ENCODE measurements at regions not wholly inside any gene's neighbourhood (a gene's known extent, or its start where the extent isn't known, plus 50 kb on each side); places are given as distances from the start of the nearest gene placed in this dataset.
"Not testable (repeated sequence)": the region's sequence is repeated elsewhere in the genome, so short reads cannot be mapped to it uniquely, and the experiment has no call there.

GRCh38 chr11:96560727-96561126 is 170.9 kb downstream of the JRKL start:
- H3K4me3 Mint-ChIP-seq; H3K27me3 ChIP-seq (ENCODE audit: control insufficient read depth in 2 of 2, insufficient read depth in 2 of 2, low read length in 2 of 2); H3K4me3 ChIP-seq (replicated peaks in 1 of 3; ENCODE audit: low read depth in 2 of 3, low read length in 3 of 3); H3K4me2 ChIP-seq (replicated peaks; ENCODE audit: extremely low read depth, low read length, poor library complexity, severe bottlenecking); H3K9ac ChIP-seq (ENCODE audit: insufficient read depth, low read length, poor library complexity, severe bottlenecking); H3K27me3 Mint-ChIP-seq (ENCODE audit: low read depth in 3 of 3); H3K9me3 ChIP-seq (replicated peaks in 1 of 2; ENCODE audit: control insufficient read depth in 1 of 2, insufficient read depth in 1 of 2, low read length in 2 of 2); H4K20me1 ChIP-seq (ENCODE audit: insufficient read depth, low read length); DNase-seq; intact Hi-C loops (cut with micrococcal nuclease); H3K36me3 Mint-ChIP-seq; H3K36me3 ChIP-seq (replicated peaks in 1 of 2; ENCODE audit: control insufficient read depth in 1 of 2, insufficient read depth in 2 of 2, low read length in 2 of 2); H2AFZ ChIP-seq (ENCODE audit: insufficient read depth, low read depth, low read length, poor library complexity, severe bottlenecking); H3K79me2 ChIP-seq (ENCODE audit: insufficient read depth, low read length); H3K27ac ChIP-seq (ENCODE audit: low read depth in 1 of 2, low read length in 2 of 2); H3K4me1 ChIP-seq (ENCODE audit: control insufficient read depth in 1 of 2, insufficient read depth in 2 of 2, low read length in 2 of 2); H3K4me1 Mint-ChIP-seq; H3K27ac Mint-ChIP-seq: not testable (repeated sequence)
- WGBS (ENCODE audit: insufficient coverage): 100% methylated on average over 1 of the region's 3 CpGs
- H3K9me3 Mint-ChIP-seq: peaks cover 2 to 16% (median 10%) of the 10 kb centered on the region in 7 donors

GRCh38 chr11:96567176-96567575 is 177.4 kb downstream of the JRKL start:
- H2AFZ ChIP-seq (ENCODE audit: insufficient read depth, low read depth, low read length, poor library complexity, severe bottlenecking): no peak overlapping the region

More at GRCh38 chr11:96567176-96567575, 177.4 kb downstream of the JRKL start:
- H3K27ac Mint-ChIP-seq: no peak overlapping the region
- H3K9me3 Mint-ChIP-seq: peaks cover 0 to 2% (median 0%) of the 10 kb centered on the region in 7 donors
- intact Hi-C loops (cut with micrococcal nuclease): no loop called here
- H3K9me3 ChIP-seq (replicated peaks in 1 of 2; ENCODE audit: control insufficient read depth in 1 of 2, insufficient read depth in 1 of 2, low read length in 2 of 2): no peaks in the 10 kb centered on the region
- H3K27ac ChIP-seq (ENCODE audit: low read depth in 1 of 2, low read length in 2 of 2): no peak overlapping the region
- no peaks in the 10 kb centered on the region for H3K27me3 ChIP-seq (ENCODE audit: control insufficient read depth in 2 of 2, insufficient read depth in 2 of 2, low read length in 2 of 2)
- no peaks in the 10 kb centered on the region for H3K4me1 Mint-ChIP-seq
- H3K27me3 Mint-ChIP-seq (ENCODE audit: low read depth in 3 of 3): no peaks in the 10 kb centered on the region
- H3K4me1 ChIP-seq (ENCODE audit: control insufficient read depth in 1 of 2, insufficient read depth in 2 of 2, low read length in 2 of 2): no peaks in the 10 kb centered on the region
- no peak for DNase-seq
- no peaks in the 10 kb centered on the region for H3K36me3 Mint-ChIP-seq
- no peak overlapping the region for H3K9ac ChIP-seq (ENCODE audit: insufficient read depth, low read length, poor library complexity, severe bottlenecking)
- no CpG with 5 or more reads among the region's 4 CpGs for WGBS (ENCODE audit: insufficient coverage)
- TF ChIP-seq CTCF (IDR thresholded peaks at IDR 0.05): no peak
- no peak overlapping the region for H3K4me2 ChIP-seq (replicated peaks; ENCODE audit: extremely low read depth, low read length, poor library complexity, severe bottlenecking)
- no peaks in the 10 kb centered on the region for H3K36me3 ChIP-seq (replicated peaks in 1 of 2; ENCODE audit: control insufficient read depth in 1 of 2, insufficient read depth in 2 of 2, low read length in 2 of 2)
- no peak overlapping the region for H3K4me3 ChIP-seq (replicated peaks in 1 of 3; ENCODE audit: low read depth in 2 of 3, low read length in 3 of 3)
- H3K79me2 ChIP-seq (ENCODE audit: insufficient read depth, low read length): no peaks in the 10 kb centered on the region
- H4K20me1 ChIP-seq (ENCODE audit: insufficient read depth, low read length): no peaks in the 10 kb centered on the region
- no peak overlapping the region for H3K4me3 Mint-ChIP-seq

Measured in CD14-positive monocyte (primary cell).